ENCODE measurements at regions not wholly inside any gene's neighbourhood (a gene's known extent, or its start where the extent isn't known, plus 50 kb on each side); places are given as distances from the start of the nearest gene placed in this dataset.
"Not testable (repeated sequence)": the region's sequence is repeated elsewhere in the genome, so short reads cannot be mapped to it uniquely, and the experiment has no call there.

GRCh38 chr4:3932734-3933133, 166.5 kb downstream of the ADRA2C start:
- not testable (repeated sequence) for DNase-seq (ENCODE audit: low spot score)

GRCh38 chr4:3935406-3935805, 169.2 kb downstream of the ADRA2C start:
- not testable (repeated sequence) for DNase-seq (ENCODE audit: low spot score)

- DNase-seq (ENCODE audit: low spot score) = no peak
Observed at GRCh38 chr4:3936184-3936583, 170.0 kb downstream of the ADRA2C start.

- DNase-seq (ENCODE audit: low spot score) = not testable (repeated sequence)
Observed at GRCh38 chr4:3937849-3938562, 171.8 kb downstream of the ADRA2C start.

GRCh38 chr4:3938676-3939075, 172.5 kb downstream of the ADRA2C start:
- DNase-seq (ENCODE audit: low spot score) = not testable (repeated sequence)

GRCh38 chr4:3939954-3940591, 173.9 kb downstream of the ADRA2C start:
- not testable (repeated sequence) for DNase-seq (ENCODE audit: low spot score)

- DNase-seq (ENCODE audit: low spot score) = not testable (repeated sequence)
Observed at GRCh38 chr4:3941735-3942522, 175.7 kb downstream of the ADRA2C start.

- peak; percentile 25 for DNase-seq (ENCODE audit: low spot score)
Observed at GRCh38 chr4:3942569-3942971, 176.4 kb downstream of the ADRA2C start.

- DNase-seq (ENCODE audit: low spot score) = not testable (repeated sequence)
Observed at GRCh38 chr4:3943051-3943450, 176.9 kb downstream of the ADRA2C start.

- no peak for DNase-seq (ENCODE audit: low spot score)
Observed at GRCh38 chr4:3945511-3946290, 179.5 kb downstream of the ADRA2C start.

GRCh38 chr4:3946553-3946952, 180.4 kb downstream of the ADRA2C start:
- not testable (repeated sequence) for DNase-seq (ENCODE audit: low spot score)

GRCh38 chr4:3947761-3948160, 181.6 kb downstream of the ADRA2C start:
- not testable (repeated sequence) for DNase-seq (ENCODE audit: low spot score)

GRCh38 chr4:3948210-3948609, 182.0 kb downstream of the ADRA2C start:
- DNase-seq (ENCODE audit: low spot score) = not testable (repeated sequence)

- peak; percentile 21 for DNase-seq (ENCODE audit: low spot score)
Observed at GRCh38 chr4:3949916-3950315, 183.7 kb downstream of the ADRA2C start.

GRCh38 chr4:3952443-3953139, 186.4 kb downstream of the ADRA2C start:
- not testable (repeated sequence) for DNase-seq (ENCODE audit: low spot score)

GRCh38 chr4:3953140-3953489, 186.9 kb downstream of the ADRA2C start:
- not testable (repeated sequence) for DNase-seq (ENCODE audit: low spot score)

GRCh38 chr4:3954540-3955320, 188.5 kb downstream of the ADRA2C start:
- not testable (repeated sequence) for DNase-seq (ENCODE audit: low spot score)

- peak; percentile 97 for DNase-seq (ENCODE audit: low spot score)
Observed at GRCh38 chr4:3955321-3956164, 189.4 kb downstream of the ADRA2C start.

GRCh38 chr4:3956165-3956867, 190.1 kb downstream of the ADRA2C start:
- not testable (repeated sequence) for DNase-seq (ENCODE audit: low spot score)
